ENCODE measurements at regions not wholly inside any gene's neighbourhood (a gene's known extent, or its start where the extent isn't known, plus 50 kb on each side); places are given as distances from the start of the nearest gene placed in this dataset.
"Not testable (repeated sequence)": the region's sequence is repeated elsewhere in the genome, so short reads cannot be mapped to it uniquely, and the experiment has no call there.

GRCh38 chr1:146715054-146715453, 223.1 kb upstream of the NBPF12 start:
- H3K4me3 ChIP-seq (ENCODE audit: low read depth, low read length) = not testable (repeated sequence)

DNA sequence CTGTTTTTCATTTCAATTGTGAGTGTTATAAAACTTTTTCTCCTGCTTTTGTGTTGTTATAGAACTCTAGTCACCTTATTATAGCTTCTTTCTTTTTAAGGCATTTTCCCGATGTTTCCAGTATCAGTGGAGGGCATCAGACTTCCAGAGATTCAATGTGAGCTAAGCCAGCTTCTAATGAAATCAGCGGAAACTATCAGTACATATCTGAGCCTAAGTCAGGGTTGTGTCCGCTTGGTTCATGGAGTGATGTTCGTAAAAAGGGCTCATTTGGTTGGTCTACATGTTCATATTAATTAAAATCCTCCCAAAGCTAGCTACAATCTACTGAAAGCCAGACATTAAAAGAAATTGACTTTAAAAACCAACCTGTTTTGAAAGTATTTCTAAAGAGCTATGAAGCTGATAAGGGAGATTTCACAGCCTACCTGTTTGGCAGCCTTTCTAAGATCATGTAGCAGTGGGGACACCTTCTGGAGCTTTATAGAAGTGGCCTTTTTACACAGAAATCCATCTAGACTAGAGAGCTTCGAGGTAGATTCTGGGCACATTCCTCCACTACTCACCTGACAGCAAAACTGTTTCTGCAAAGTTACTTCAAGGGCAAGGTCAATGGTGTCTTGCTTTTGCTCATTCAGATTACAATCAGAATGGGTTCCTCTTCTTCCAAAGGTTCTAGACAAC, 227.1 kb upstream of the NBPF12 start:
- H3K4me3 ChIP-seq (ENCODE audit: low read depth, low read length) = not testable (repeated sequence)

GRCh38 chr1:146709302-146709701, 228.8 kb upstream of the NBPF12 start:
- not testable (repeated sequence) for H3K4me3 ChIP-seq (ENCODE audit: low read depth, low read length)

GRCh38 chr1:146704162-146704724, 233.9 kb upstream of the NBPF12 start:
- H3K4me3 ChIP-seq (ENCODE audit: low read depth, low read length) = not testable (repeated sequence)

GRCh38 chr1:146701320-146701719, 236.8 kb upstream of the NBPF12 start:
- not testable (repeated sequence) for H3K4me3 ChIP-seq (ENCODE audit: low read depth, low read length)

- not testable (repeated sequence) for H3K4me3 ChIP-seq (ENCODE audit: low read depth, low read length)
These were observed 242.7 kb upstream of the NBPF12 start for GRCh38 chr1:146695388-146695787.

DNA sequence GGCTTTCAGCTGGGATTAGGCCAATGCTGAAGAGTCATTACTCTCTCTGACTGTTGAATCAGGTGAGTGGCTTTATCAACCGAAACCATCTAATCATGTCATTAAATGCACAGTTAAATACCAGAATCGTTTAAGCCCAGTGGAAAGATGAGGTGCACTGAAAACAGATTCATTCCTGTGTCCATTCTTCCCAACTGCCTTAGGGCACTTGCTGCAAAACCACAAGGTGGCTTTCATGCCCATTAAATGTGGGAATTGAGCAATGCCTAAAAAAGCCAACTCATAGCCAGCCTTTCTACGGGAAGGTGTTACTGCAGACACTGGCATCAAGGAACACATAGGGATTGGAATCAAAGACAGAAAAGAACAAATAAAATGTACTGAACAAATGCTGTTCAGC, 246.3 kb upstream of the NBPF12 start:
- H3K4me3 ChIP-seq (ENCODE audit: low read depth, low read length) = not testable (repeated sequence)

DNA sequence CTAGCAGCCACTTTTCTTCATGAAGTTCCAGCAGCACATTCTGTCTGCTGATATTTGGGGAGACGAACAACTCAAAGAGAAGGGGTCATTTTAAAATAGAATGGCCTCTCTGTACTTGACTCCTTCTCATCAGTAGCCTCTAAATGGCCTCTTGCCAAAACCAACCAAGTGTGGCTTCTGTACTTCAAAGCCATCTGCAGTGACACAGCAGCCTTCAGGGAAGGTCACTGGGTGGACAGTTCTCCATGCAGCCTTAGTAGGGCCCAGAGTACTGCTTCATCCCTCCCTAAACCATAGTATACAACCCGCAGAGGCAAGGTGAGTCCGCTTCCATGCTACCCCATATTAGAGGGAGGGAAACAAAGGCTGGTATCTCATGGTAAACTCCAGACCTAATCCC, 249.2 kb upstream of the NBPF12 start:
- H3K4me3 ChIP-seq (ENCODE audit: low read depth, low read length) = not testable (repeated sequence)

DNA sequence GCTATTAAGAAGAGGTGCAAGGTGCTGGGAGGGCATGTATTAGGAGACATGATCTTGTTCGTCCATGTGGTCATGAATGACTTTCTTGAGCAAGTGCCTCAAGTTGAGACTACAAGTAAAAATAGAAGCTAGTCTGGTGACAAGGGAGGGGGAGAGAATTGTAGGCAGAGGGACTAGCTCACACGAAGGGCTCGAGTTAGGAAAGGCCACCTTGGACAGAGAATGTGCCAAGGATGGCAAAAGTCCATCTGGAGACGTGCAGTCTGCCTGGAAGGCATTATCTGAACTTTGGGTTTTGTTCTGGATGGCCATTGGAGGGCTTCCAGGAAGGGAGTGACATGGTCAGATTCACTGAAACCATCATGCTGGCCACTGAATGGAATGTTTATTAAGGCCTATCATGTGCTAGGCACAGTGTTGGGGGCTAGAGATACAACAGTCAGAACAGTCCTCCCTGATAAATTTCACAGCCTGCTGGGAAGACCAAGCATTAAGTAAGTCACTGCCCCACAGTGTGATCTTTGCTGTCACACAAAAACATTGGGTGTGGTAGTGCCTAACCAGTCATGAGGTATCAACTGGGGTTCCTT, 251.3 kb upstream of the NBPF12 start:
- H3K4me3 ChIP-seq (ENCODE audit: low read depth, low read length) = not testable (repeated sequence)

DNA sequence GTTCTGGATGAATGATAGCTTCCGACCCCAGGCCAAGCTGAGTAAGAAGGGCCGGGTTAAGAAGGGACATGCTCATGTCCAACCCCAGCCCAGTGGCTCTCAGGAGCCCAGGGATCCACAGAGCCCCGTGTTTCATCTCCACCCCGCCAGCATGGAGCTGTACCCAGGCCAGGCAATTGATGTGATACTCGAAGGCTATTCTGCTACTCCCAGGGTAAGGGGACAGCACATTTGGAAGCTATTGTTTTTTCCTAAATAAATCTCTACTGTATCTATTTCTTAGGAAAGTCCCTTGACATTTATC, 255.0 kb upstream of the NBPF12 start:
- H3K4me3 ChIP-seq (ENCODE audit: low read depth, low read length) = not testable (repeated sequence)

GRCh38 chr1:146682227-146683125, 255.6 kb upstream of the NBPF12 start:
- not testable (repeated sequence) for H3K4me3 ChIP-seq (ENCODE audit: low read depth, low read length)

DNA sequence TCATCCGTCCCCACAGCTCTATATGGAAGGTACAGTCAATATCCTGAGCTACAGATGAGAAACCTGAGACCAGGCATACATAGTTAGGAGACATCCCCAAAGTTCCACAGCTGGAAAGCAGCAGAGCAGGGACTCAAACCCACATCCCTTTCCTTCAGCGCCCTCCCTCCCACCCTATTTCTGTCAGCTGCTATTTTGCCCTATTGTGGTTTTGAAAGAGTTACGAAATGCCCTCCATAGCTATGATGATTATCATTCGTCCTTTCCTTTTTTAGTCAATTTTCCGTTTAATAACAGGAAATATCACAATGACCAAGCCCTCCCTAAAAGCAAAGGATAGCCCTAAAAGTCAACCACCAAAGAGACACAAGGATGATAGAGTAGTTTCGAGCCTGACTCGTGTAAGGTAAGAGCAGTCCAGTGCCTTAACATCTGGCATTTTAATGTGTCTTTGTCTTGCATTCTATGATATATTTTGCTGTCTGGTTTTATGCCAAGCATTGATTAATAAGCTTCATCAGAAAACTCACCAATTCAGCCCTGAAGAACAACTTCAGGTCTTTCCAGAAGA, 264.3 kb upstream of the NBPF12 start:
- not testable (repeated sequence) for H3K4me3 ChIP-seq (ENCODE audit: low read depth, low read length)

DNA sequence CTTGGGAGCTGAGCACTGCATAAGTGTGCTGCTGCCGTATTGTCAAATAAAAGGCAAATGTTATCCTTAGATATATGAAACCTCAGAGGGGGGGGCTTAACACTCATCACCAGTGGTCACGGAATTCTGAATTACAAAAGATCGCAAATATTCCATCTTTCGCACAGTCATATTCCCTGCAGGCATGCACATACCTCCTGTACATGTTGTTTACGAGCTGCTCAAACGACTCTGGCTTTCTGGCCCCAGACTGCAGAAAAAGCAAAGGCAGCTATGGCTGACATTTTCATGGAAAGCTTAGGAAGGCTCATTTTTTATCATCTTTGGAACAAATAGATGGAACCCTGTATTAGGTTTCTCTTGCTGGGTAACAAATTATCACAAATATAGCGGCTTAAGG, 265.5 kb upstream of the NBPF12 start:
- not testable (repeated sequence) for H3K4me3 ChIP-seq (ENCODE audit: low read depth, low read length)

GRCh38 chr1:146671588-146671987, 266.5 kb upstream of the NBPF12 start:
- H3K4me3 ChIP-seq (ENCODE audit: low read depth, low read length) = not testable (repeated sequence)

DNA sequence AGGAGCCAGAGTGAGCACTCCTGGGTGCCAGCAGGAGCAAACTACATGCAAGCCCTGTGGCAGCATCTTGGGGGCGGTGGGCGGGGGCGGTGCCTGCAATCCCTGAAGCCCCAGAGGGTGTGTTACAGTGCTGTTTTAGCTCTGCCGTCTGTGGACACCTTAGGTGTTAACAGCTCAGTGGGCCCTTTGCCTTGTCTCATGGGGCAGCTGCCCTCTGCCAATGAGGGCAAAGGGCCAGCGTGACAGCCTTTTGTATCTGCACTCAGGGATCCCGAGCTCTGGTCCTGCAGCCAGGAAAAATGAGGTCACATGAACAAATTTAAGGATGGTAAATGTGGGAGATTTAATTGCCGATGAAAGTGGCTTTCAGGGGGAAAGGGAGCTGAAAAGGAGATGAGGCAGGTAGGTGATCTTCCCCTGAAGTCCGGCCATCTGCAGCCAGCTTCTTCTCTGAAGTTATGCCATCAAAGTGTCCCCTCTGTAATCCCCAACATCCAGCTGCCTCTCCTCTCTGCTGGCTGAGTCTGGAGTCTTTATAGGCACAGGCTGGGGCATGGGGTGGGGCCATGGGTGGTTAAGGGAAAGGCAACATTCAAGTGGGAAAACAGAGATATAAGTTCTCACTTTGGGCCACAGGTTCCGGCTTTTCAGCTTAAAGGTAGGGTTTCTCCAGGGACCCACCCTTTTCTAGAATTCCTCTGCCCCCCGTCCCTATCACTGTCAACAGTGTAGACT, 267.1 kb upstream of the NBPF12 start:
- not testable (repeated sequence) for H3K4me3 ChIP-seq (ENCODE audit: low read depth, low read length)

GRCh38 chr1:146666275-146666674, 271.8 kb upstream of the NBPF12 start:
- H3K4me3 ChIP-seq (ENCODE audit: low read depth, low read length) = not testable (repeated sequence)

DNA sequence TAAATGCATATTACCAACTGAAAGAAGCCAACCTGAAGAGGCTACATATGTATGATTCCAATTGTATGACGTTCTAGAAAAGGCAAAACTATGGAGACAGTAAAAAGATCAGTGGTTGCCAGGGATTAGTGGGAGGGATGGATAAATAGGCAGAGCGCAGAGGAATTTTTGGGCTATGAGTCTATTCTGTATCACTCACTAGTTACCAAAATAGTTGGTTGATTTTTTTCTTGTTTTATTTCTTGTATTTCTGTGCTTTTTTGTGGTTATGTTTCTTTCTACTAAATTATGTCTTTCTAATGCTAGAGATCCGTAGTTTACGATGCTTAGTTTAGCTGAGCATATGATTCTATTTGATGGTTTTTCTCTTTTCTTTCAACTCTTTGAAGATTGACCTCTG, 277.9 kb upstream of the NBPF12 start:
- H3K4me3 ChIP-seq (ENCODE audit: low read depth, low read length) = not testable (repeated sequence)

- not testable (repeated sequence) for H3K4me3 ChIP-seq (ENCODE audit: low read depth, low read length)
These were observed 281.6 kb upstream of the NBPF12 start for GRCh38 chr1:146656356-146657060.

DNA sequence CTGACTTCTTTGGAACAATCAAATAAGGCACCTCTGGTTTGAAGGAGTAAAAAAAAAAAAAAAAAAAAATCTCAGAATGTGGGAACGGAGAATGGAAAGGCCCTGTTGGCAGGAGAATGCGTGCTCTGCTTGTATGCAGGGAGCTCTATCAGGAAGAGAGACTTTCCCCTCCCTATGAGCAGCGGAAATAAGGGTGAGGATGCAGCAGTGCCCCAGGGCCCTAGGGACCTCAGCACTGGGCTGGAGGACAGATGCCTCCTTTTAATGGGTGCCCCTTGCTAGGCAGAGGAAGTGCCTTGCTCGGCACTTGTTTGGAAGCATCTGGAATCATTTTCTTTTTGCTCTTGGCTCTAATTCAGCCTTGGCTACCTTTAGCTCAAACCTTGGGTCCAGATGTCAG, 283.4 kb upstream of the NBPF12 start:
- not testable (repeated sequence) for H3K4me3 ChIP-seq (ENCODE audit: low read depth, low read length)

Data from GM12875 (cell line).